ENCODE measurements at regions not wholly inside any gene's neighbourhood (a gene's known extent, or its start where the extent isn't known, plus 50 kb on each side); places are given as distances from the start of the nearest gene placed in this dataset.
"Not testable (repeated sequence)": the region's sequence is repeated elsewhere in the genome, so short reads cannot be mapped to it uniquely, and the experiment has no call there.

- no peak for DNase-seq
These were observed 329.7 kb downstream of the LMBRD1 start for GRCh38 chr6:69466979-69467570.

DNA sequence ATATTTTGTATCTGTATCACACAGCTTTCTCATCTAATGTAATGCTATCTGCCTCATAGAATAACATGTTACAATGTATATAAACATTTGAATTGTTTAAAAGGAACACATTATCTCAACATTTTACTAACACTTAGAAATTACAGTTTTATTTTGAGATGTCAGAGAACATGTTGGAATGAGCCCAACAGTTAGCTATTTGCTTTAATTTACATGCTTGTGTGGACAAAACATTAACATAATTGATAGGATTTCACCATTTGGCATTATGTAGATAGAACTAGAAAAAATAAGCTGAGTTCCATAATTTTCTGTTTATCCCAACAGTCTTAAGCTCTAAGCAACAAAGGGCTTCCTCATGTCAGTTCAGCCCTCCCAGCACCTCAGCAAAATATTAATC, 330.9 kb downstream of the LMBRD1 start:
- no peak for DNase-seq

GRCh38 chr6:69456086-69456485, 340.7 kb downstream of the LMBRD1 start:
- DNase-seq: no peak

DNA sequence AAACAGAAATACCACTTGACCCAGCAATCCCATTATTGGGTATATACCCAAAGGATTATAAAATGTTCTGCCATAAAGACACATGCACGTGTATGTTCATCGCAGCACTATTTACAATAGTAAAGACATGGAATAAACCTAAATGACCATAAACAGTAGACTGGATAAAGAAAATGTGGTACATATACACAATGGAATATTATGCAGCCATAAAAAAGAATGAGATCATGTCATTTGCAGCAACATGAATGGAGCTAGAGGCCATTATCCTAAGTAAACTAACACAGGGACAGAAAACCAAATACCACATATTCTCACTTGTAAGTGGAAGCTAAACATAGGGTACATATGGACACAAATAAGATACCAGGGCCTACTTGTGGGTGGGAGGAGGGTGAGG, 342.2 kb downstream of the LMBRD1 start:
- DNase-seq: not testable (repeated sequence)

DNA sequence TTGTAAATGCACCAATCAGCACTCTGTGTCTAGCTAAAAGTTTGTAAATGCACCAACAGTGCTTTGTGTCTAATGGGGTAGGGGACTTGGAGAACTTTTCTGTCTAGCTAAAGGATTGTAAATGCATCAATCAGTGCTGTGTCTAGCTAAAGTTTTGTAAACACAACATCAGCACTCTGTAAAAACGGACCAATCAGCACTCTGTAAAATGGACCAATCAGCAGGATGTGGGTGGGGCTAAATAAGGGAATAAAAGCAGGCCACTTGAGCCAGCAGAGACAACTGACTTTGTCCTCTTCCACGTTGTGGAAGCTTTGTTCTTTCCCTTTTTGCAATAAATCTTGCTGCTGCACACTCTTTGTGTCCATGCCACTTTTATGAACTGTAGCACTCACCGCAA, 346.3 kb downstream of the LMBRD1 start:
- DNase-seq: not testable (repeated sequence)

DNA sequence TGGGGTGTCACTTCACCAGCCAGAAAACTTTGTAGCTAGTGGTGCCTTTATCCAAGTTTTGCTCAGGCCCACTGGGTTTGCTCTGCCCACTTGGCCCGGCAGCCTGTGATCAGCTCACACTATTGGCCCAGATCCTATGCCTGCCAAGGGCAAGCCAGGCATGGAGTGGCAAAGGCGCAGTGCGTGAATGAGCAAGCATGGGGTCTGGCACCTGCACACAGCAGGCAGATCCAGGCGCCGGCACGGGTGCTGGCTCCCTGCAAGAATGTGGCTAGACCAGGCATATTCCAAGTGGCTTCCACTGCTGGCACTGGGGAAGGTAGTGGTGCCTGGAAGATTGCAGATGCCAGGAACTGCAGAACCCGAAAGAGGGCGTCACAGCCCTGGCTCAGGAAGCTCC, 346.9 kb downstream of the LMBRD1 start:
- DNase-seq: no peak

Measured in NCI-H526 (cell line).